Mucosa of gallbladder (tissue), 1 donor: ENCODE measurements at regions not wholly inside any gene's neighbourhood (a gene's known extent, or its start where the extent isn't known, plus 50 kb on each side); places are given as distances from the start of the nearest gene placed in this dataset.
A peak's percentile ranks its signal among the peaks of the same experiment; 100 is the strongest.

Source experiments
- DNase-seq: peaks from one replicate; pipeline ENCODE4 v3.0.0-alpha.2; 2020; ENCODE audit warnings: low spot score
- donor health status: DM: no; HTN: no; CAD: no.

GRCh38 chr5:168109441-168109840, 182.0 kb upstream of the WWC1 start:
- DNase-seq = no peak

DNA sequence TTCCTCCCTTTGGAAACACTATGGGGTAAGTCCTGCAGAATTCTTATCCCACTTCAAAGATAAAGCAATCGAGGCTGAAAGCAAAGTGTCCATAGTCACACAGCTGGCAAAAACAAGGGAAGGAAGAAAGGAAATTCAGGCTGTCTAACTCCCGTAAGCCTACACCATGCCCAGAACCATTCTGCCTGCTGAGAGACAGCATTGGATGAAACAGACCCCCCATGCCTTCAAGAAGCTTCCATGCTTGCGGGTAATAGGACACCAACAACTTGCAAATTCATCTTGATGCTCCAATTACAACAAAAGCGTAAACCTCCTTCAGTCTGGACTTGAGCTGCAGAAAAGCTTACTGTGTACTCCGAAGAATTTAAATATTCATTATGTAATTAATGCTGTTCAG, 181.1 kb upstream of the WWC1 start:
- DNase-seq = no peak

- no peak for DNase-seq
Measured at GRCh38 chr5:168110870-168111832, 180.3 kb upstream of the WWC1 start.

GRCh38 chr5:168114444-168115017, 176.9 kb upstream of the WWC1 start:
- peak; percentile 39 for DNase-seq

GRCh38 chr5:168117469-168117868, 174.0 kb upstream of the WWC1 start:
- DNase-seq = no peak

DNA sequence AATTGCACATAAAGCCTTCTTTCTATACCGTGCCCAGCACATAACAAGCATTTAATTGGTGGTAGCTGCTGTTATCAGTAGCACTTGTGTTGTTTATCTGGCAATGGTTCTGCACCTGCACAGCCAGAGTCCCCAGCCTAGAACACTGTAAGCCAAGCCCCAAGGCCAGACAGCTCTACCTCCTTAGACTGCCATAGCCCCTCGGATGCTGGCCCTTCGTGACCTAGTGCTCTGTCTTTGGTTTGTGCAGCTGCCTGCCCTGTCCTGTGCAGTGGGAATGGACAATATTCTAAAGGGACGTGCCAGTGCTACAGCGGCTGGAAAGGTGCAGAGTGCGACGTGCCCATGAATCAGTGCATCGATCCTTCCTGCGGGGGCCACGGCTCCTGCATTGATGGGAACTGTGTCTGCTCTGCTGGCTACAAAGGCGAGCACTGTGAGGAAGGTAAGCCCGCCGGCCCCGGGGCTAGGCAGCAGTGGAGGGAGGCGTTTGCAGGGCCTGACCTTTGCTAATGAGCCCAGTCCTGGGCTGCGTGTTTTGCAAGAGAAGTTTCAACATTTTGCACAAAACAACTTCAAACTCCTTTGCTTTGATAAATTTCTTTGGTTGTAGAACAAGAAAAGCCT, 173.3 kb upstream of the WWC1 start:
- no peak for DNase-seq

GRCh38 chr5:168120401-168121137, 170.9 kb upstream of the WWC1 start:
- DNase-seq = no peak

DNA sequence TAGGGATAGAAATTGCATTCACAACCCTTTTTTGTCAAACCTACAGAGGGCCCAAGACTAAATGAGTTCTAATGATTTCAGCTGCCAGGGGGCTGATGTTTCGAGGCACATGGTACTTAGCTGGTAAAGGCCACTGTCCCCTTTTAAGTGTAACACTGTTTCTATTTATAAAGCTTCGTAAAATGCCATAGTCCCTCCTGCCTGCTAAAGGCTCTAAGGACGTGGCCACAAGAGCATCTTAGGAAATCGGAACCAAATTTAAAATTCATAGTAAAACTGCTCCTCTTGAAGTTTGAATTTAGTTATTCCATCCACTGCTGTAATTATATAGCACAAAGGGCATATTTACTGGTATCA, 170.3 kb upstream of the WWC1 start:
- no peak for DNase-seq

- DNase-seq = no peak
Measured at GRCh38 chr5:168123631-168124528, 167.6 kb upstream of the WWC1 start.

DNA sequence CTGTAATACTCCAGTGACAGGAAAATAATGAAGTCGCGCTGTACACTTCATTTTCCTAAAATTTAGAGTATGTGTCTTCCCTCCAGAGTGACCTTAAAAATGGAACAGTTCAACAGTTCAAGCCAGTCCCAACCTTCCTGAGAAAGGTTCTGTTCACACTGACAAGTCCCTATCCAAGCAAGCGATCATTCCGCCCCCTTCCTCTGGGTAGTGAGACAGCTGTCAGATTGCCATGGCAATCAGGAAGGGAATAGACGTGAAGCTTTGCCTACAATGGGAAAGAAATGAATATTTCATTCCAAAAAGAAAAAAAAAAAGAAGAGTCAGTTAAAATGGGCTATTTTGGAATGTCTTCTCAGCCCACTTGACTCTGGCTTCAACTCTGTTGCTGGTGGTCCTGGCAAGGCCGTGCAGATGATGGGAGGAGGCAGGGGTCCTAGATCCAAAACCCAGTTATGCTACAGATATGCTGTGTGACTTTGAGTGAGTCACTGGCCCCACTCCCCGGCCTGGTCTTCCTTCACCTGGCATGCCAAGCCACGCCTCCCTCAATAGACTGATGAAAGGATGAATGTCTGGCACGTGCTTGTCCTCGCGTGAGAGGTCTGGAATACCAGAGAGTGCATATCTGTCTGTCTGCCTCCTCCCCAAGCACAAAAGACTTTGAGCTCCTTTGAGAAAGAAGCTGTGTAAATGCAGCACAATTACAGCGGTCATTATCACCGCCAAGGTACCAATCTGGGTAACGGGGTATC, 165.8 kb upstream of the WWC1 start:
- DNase-seq = no peak

DNA sequence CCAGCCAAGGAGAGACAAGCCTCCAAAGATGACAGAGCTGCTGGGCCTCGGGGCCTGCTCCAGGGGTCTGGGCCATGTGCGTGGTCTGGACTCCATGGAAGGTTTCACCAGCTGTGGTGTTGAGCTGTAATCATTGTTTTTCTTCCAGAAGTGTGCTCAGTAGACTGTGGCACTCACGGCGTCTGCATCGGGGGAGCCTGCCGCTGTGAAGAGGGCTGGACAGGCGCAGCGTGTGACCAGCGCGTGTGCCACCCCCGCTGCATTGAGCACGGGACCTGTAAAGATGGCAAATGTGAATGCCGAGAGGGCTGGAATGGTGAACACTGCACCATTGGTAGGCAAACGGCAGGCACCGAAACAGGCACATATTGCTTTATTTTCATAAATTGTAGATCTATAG, 164.8 kb upstream of the WWC1 start:
- DNase-seq = no peak

GRCh38 chr5:168128111-168128510, 163.3 kb upstream of the WWC1 start:
- DNase-seq = no peak

DNA sequence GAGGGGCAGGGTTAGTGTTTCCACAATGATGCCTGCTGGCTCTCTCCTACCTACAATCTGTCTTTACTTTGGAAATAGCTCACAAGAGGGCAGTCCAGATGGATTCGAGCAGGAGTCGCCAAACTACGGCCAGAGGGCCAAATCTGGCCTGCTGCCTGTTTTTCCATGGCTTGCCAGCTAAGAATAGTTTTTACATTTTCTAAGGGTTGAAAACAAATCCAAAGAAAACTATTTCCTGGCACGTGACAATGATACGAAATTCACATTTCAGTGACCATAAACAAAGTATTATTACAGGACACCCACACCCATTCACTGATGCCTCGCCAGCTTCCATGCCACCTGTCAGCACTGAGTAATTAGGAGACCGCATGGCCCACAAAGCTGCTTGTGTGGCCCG, 162.9 kb upstream of the WWC1 start:
- DNase-seq = no peak

- no peak for DNase-seq
Measured at GRCh38 chr5:168131519-168131918, 159.9 kb upstream of the WWC1 start.

GRCh38 chr5:168132241-168132641, 159.2 kb upstream of the WWC1 start:
- no peak for DNase-seq

DNA sequence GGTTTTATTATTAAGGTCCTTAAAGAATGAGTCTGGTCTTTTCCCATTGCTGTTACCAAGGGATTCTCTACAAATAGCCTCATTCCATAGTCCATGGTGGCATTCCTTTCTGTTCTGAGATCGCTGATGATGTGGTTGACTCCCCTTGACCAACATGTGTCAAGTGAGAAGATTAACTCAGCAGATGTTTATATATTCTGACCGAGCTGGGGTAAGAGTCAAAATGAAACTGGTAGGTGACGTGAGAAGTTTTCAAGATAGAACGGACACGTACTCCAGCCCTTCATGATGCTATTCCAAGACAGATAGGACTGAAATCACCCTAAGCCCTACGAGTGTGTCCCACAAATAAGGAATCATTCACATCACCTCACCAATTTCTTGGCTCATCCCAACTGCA, 155.5 kb upstream of the WWC1 start:
- no peak for DNase-seq

GRCh38 chr5:168136340-168136739, 155.1 kb upstream of the WWC1 start:
- DNase-seq = peak; percentile 76

- no peak for DNase-seq
Measured at GRCh38 chr5:168137265-168137664, 154.2 kb upstream of the WWC1 start.

GRCh38 chr5:168140241-168140640, 151.2 kb upstream of the WWC1 start:
- no peak for DNase-seq

- DNase-seq = no peak
Measured at GRCh38 chr5:168142402-168142801, 149.0 kb upstream of the WWC1 start.
